Hepatocyte (in vitro differentiated cells): ENCODE measurements at regions not wholly inside any gene's neighbourhood (a gene's known extent, or its start where the extent isn't known, plus 50 kb on each side); places are given as distances from the start of the nearest gene placed in this dataset.
"Not testable (repeated sequence)": the region's sequence is repeated elsewhere in the genome, so short reads cannot be mapped to it uniquely, and the experiment has no call there.

ENCODE experiments used
- DNase-seq: peaks from one replicate; pipeline ENCODE4 v3.0.0-alpha.2; 2016; ENCODE audit warnings: low spot score
- H2AFZ ChIP-seq: fragments of 200-600 bp; sonication (generic); 2 replicates; pipeline ENCODE4 v1.6.0; 2016; ENCODE audit warnings: antibody characterized with exemption, mild to moderate bottlenecking
- H3K27ac ChIP-seq: fragments of 200-600 bp; sonication (generic); 2 replicates; pipeline ENCODE4 v1.5.1; 2016; ENCODE audit warnings: mild to moderate bottlenecking
- H3K27me3 ChIP-seq: fragments of 200-600 bp; sonication (generic); 2 replicates; pipeline ENCODE4 v1.6.1; 2016
- H3K36me3 ChIP-seq: fragments of 200-600 bp; sonication (generic); replicated peaks from 2 replicates; pipeline ENCODE4 v1.5.1; 2016; ENCODE audit warnings: low read depth; ENCODE audit not compliant: insufficient read depth
- H3K4me1 ChIP-seq: fragments of 200-600 bp; sonication (generic); 2 replicates; pipeline ENCODE4 v1.5.1; 2016; ENCODE audit warnings: mild to moderate bottlenecking, moderate library complexity; ENCODE audit not compliant: insufficient read depth
- H3K4me2 ChIP-seq: fragments of 200-600 bp; sonication (generic); 2 replicates; pipeline ENCODE4 v1.6.0; 2016
- H3K4me3 ChIP-seq: fragments of 200-600 bp; sonication (generic); 2 replicates; pipeline ENCODE4 v1.5.1; 2016; ENCODE audit warnings: mild to moderate bottlenecking
- H3K79me2 ChIP-seq: fragments of 200-600 bp; sonication (generic); 2 replicates; pipeline ENCODE4 v1.6.0; 2017; ENCODE audit warnings: mild to moderate bottlenecking
- H3K9me2 ChIP-seq: fragments of 200-600 bp; sonication (generic); replicated peaks from 2 replicates; pipeline ENCODE4 v1.6.0; 2017; ENCODE audit warnings: mild to moderate bottlenecking; ENCODE audit not compliant: insufficient read depth
- H3K9me3 ChIP-seq: fragments of 200-600 bp; sonication (generic); 2 replicates; pipeline ENCODE4 v1.5.1; 2016; ENCODE audit warnings: low read depth, mild to moderate bottlenecking
- H4K20me1 ChIP-seq: fragments of 200-600 bp; sonication (generic); 2 replicates; pipeline ENCODE4 v1.6.0; 2016; ENCODE audit warnings: mild to moderate bottlenecking; ENCODE audit not compliant: insufficient read depth, poor library complexity, severe bottlenecking
- EZH2 ChIP-seq: fragments of 200-600 bp; sonication (generic); IDR thresholded peaks from 2 replicates; pipeline ENCODE4 v1.6.1; 2016; ENCODE audit warnings: antibody characterized with exemption, mild to moderate bottlenecking, borderline replicate concordance
- EZH2phosphoT487 ChIP-seq: fragments of 200-600 bp; sonication (generic); IDR thresholded peaks from one replicate; pipeline ENCODE4 v1.6.1; 2018; ENCODE audit warnings: antibody characterized with exemption, mild to moderate bottlenecking, low read depth, moderate library complexity; ENCODE audit not compliant: unreplicated experiment, severe bottlenecking
- WGBS: methylation state at CpG from one replicate; pipeline ENCODE4 v1.1.6; 2016; ENCODE audit warnings: low lambda C conversion rate; ENCODE audit errors: missing lambda C conversion rate; 5-methylcytosine and 5-hydroxymethylcytosine counted together
- TF ChIP-seq, protein P1 (sequence below): fragments of 200-600 bp; sonication (generic); IDR thresholded peaks from 2 replicates; pipeline ENCODE4 v1.5.1; 2016; ENCODE audit warnings: antibody characterized with exemption, mild to moderate bottlenecking; ENCODE audit not compliant: poor library complexity

DNA sequence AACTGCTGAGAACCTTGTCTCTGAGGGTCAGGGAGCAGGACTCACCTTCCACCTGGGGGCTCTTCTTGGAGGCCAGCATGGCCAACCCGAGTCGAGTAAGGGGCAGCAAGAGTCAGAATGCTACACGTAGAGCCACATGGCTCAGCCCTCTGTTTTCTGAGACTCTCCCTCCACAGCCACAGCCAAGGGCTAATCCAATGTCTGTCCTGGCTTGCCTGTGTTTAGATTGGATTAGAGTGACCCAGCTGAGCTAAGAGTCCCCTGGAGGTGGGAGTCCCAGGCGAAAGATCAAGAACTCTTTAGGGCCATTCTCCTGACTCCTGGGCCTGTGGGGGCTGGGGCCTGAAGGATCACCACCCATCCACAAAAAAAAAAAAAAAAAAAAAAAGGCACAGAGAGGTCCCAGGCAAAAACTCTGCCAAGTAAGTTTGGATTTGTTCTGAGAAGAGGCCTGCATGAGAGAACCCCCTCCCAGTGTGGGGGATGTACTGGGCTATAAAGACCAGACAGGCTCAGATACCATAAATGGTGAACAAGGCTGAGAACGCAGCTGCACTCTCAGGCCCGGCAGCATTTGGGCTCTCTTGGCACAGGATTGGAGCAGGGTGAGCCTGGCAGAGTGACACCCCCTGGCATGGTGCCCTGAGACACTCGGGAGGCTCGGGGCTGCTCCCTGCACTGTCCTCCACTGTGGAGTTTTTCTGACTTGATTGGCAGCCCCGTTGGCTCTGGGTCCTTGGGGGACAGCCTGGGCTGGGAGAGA, 88.0 kb upstream of the OSBPL11 start:
- no peaks in the 10 kb centered on the region for H3K9me3 ChIP-seq
- H3K36me3 ChIP-seq = no peaks in the 10 kb centered on the region
- H3K4me2 ChIP-seq = no peak overlapping the region
- H3K9me2 ChIP-seq = no peaks in the 10 kb centered on the region
- no peak overlapping the region for H3K27ac ChIP-seq
- TF ChIP-seq EZH2phosphoT487 (no peak), EZH2 (no peak)
- TF ChIP-seq, protein P1, sequence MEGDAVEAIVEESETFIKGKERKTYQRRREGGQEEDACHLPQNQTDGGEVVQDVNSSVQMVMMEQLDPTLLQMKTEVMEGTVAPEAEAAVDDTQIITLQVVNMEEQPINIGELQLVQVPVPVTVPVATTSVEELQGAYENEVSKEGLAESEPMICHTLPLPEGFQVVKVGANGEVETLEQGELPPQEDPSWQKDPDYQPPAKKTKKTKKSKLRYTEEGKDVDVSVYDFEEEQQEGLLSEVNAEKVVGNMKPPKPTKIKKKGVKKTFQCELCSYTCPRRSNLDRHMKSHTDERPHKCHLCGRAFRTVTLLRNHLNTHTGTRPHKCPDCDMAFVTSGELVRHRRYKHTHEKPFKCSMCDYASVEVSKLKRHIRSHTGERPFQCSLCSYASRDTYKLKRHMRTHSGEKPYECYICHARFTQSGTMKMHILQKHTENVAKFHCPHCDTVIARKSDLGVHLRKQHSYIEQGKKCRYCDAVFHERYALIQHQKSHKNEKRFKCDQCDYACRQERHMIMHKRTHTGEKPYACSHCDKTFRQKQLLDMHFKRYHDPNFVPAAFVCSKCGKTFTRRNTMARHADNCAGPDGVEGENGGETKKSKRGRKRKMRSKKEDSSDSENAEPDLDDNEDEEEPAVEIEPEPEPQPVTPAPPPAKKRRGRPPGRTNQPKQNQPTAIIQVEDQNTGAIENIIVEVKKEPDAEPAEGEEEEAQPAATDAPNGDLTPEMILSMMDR = no peak
- no peak overlapping the region for H3K4me3 ChIP-seq
- H3K79me2 ChIP-seq = no peaks in the 10 kb centered on the region
- H3K27me3 ChIP-seq = no peaks in the 10 kb centered on the region
- 65% methylated on average over 9 of the region's 9 CpGs for WGBS
- no peaks in the 10 kb centered on the region for H4K20me1 ChIP-seq
- no peak for DNase-seq
- H3K4me1 ChIP-seq = no peaks in the 10 kb centered on the region
- no peak overlapping the region for H2AFZ ChIP-seq

DNA sequence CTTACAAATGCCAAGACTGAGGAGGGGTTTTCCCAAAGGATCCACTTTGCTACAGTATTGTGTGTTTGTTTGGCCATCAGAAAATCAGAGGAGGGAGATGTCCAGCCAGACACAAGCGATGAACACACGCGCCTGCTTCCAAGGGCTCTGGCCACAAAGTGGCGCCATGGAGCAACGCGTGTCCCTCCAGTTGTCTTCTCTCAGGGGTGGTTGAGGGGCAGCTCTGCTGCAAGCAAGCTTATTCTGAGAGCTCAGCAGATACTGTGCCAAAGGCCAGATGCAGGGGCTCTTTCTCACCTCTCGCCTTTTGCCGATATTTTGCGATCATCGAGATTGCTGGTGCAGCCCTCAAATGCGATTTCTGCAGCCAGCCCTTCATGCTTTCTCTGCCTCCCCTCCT, 88.9 kb upstream of the OSBPL11 start:
- Histone ChIP-seq H2AFZ (no peak overlapping the region), H3K36me3 (no peaks in the 10 kb centered on the region), H3K4me1 (no peaks in the 10 kb centered on the region), H3K27me3 (no peaks in the 10 kb centered on the region), H3K9me3 (no peaks in the 10 kb centered on the region), H3K79me2 (no peaks in the 10 kb centered on the region), H3K4me2 (no peak overlapping the region), H4K20me1 (no peaks in the 10 kb centered on the region), H3K27ac (no peak overlapping the region), H3K9me2 (no peaks in the 10 kb centered on the region), H3K4me3 (no peak overlapping the region)
- TF ChIP-seq, protein P1 = peak; percentile 50
- TF ChIP-seq EZH2 = no peak
- WGBS = 54% methylated on average over 11 of the region's 11 CpGs
- peak; percentile 60 for DNase-seq

DNA sequence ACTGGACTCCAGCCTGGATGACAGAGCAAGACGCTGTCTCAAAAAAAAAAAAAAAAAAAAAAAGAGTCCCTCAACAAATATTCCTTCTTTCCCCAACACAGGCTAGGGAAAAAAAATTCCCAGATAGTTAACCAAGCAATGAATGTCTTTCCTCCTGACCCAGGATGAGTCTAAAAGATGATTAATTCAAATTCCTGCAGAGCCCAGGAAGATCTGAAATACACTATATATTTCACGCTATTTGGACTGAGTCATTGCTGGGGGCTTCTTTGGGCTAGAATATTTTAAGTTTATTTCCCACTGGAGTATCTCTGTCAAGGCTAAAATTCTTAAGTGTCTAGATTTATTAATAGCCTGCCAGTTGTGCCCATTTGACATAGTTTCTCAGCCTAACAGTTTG, 90.4 kb upstream of the OSBPL11 start:
- not testable (repeated sequence) for H3K9me2 ChIP-seq, DNase-seq, H3K4me1 ChIP-seq, H3K27me3 ChIP-seq, H3K4me3 ChIP-seq, H3K27ac ChIP-seq, H4K20me1 ChIP-seq, H3K36me3 ChIP-seq, H2AFZ ChIP-seq, H3K9me3 ChIP-seq, H3K79me2 ChIP-seq, H3K4me2 ChIP-seq
- WGBS = 84% methylated on average over 2 of the region's 2 CpGs

DNA sequence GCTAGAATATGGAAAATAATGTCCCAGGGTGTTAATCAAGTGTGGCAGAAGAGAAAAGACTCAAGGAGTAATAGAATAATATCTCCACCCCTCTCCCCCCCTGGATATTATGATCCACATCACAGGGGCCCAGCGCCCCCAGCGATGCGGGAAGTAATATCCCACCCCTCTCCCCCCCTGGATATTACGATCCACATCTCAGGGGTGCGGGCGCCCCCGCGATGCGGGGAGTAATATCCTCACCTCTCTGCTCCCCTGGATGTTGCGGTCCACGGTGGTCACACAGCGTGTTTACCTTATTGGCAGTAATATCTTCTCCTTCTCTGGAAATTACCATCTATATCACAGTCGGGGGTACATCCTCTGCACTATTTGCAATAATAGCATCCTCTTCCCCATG, 97.1 kb upstream of the OSBPL11 start:
- Histone ChIP-seq H3K9me3 (no peaks in the 10 kb centered on the region), H3K36me3 (no peaks in the 10 kb centered on the region), H3K79me2 (no peaks in the 10 kb centered on the region), H3K4me2 (no peak overlapping the region), H3K27ac (no peak overlapping the region), H3K9me2 (no peaks in the 10 kb centered on the region), H4K20me1 (no peaks in the 10 kb centered on the region), H2AFZ (no peak overlapping the region), H3K27me3 (no peaks in the 10 kb centered on the region), H3K4me1 (peaks cover 9% of the 10 kb centered on the region), H3K4me3 (no peak overlapping the region)
- WGBS = 95% methylated on average over 10 of the region's 13 CpGs
- no peak for DNase-seq
- TF ChIP-seq EZH2 (no peak), EZH2phosphoT487 (no peak)
- TF ChIP-seq, protein P1 = no peak
